GM12864 (cell line): ENCODE measurements at regions not wholly inside any gene's neighbourhood (a gene's known extent, or its start where the extent isn't known, plus 50 kb on each side); places are given as distances from the start of the nearest gene placed in this dataset.

ENCODE experiments used
- DNase-seq: peaks from one replicate; pipeline ENCODE4 v3.0.0-alpha.2; 2011; ENCODE audit warnings: low read depth
- H3K4me3 ChIP-seq: 2 replicates; pipeline ENCODE4 v1.5.1; 2011; ENCODE audit warnings: mild to moderate bottlenecking, low read depth, low read length, control low read depth
- CTCF ChIP-seq: IDR thresholded peaks from 2 replicates; pipeline ENCODE4 v1.5.1; 2011; ENCODE audit warnings: low read depth, mild to moderate bottlenecking, moderate library complexity, low read length, control low read depth, inconsistent platforms; ENCODE audit errors: missing control alignments

- no peak overlapping the region for H3K4me3 ChIP-seq
- no peak for DNase-seq
- TF ChIP-seq CTCF = no peak
Observed at GRCh38 chr14:79920180-79920692, 291.1 kb downstream of the DIO2 start.
